Gastroesophageal sphincter (tissue), 4 donors: ENCODE measurements at regions not wholly inside any gene's neighbourhood (a gene's known extent, or its start where the extent isn't known, plus 50 kb on each side); places are given as distances from the start of the nearest gene placed in this dataset.

ENCODE experiments used
- ATAC-seq: fragments of 150-250 bp; one replicate; pipeline ENCODE4 v1.9.1; 2016; ENCODE audit warnings: mild to moderate bottlenecking, moderate library complexity
- H3K27ac ChIP-seq, 4 donors: fragments of 200-600 bp; sonication (generic) in 3 of 4; 1 replicate in 3 of 4; 2 replicates in 1 of 4; pipeline ENCODE4 v1.5.1; 2016 to 2019
- H3K27me3 ChIP-seq: fragments of 200-600 bp; sonication (generic); one replicate; pipeline ENCODE4 v1.5.1; 2019
- H3K36me3 ChIP-seq, 2 donors: fragments of 200-600 bp; sonication (generic); one replicate each; pipeline ENCODE4 v1.5.1; 2019; ENCODE audit warnings: control low read depth in 1 of 2
- H3K4me1 ChIP-seq, 3 donors: fragments of 200-600 bp; sonication (generic); 1 replicate in 2 of 3; 2 replicates in 1 of 3; pipeline ENCODE4 v1.5.1; 2016 to 2019; ENCODE audit warnings: control low read depth in 2 of 3
- H3K4me3 ChIP-seq, 2 donors: fragments of 200-600 bp; sonication (generic); one replicate each; pipeline ENCODE4 v1.5.1; 2019; ENCODE audit warnings: mild to moderate bottlenecking in 1 of 2, moderate library complexity in 1 of 2
- H3K9me3 ChIP-seq, 3 donors: fragments of 200-600 bp; sonication (generic); one replicate each; pipeline ENCODE4 v1.5.1; 2017 to 2019; ENCODE audit warnings: control low read depth in 2 of 3
- CTCF ChIP-seq, 4 experiments: fragments of 200-600 bp in 2 of 4; fragments of 450-650 bp in 2 of 4; sonication (generic) in 1 of 4; IDR thresholded peaks; one replicate each; pipeline ENCODE4 v1.5.1; 2017 to 2019; ENCODE audit warnings: antibody characterized with exemption in 4 of 4, mild to moderate bottlenecking in 2 of 4, moderate library complexity in 2 of 4
- EP300 ChIP-seq: sonication (generic); formaldehyde crosslinking; IDR thresholded peaks from one replicate; pipeline ENCODE4 v1.6.1; 2017; ENCODE audit warnings: antibody characterized with exemption, mild to moderate bottlenecking
- POLR2A ChIP-seq, 2 donors: fragments of 450-650 bp; IDR thresholded peaks; one replicate each; pipeline ENCODE4 v1.6.1; 2017; ENCODE audit warnings: antibody characterized with exemption in 2 of 2, mild to moderate bottlenecking in 2 of 2, moderate library complexity in 1 of 2
- POLR2AphosphoS5 ChIP-seq: sonication (generic); formaldehyde crosslinking; IDR thresholded peaks from one replicate; pipeline ENCODE4 v1.6.1; 2017; ENCODE audit warnings: antibody characterized with exemption
- WGBS, 2 donors: methylation state at CpG; one replicate each; pipeline ENCODE4 v1.1.5; 2018; ENCODE audit warnings: low coverage in 1 of 2; 5-methylcytosine and 5-hydroxymethylcytosine counted together

GRCh38 chr13:73683746-73684145 lies 450.5 kb downstream of the KLF12 start:
- TF ChIP-seq CTCF (IDR thresholded peaks at IDR 0.05) (no peak), POLR2AphosphoS5 (no peak), EP300 (no peak), POLR2A (IDR thresholded peaks at IDR 0.05) (no peak)
- no peak for ATAC-seq
- 71 to 72% methylated on average over 3 of the region's 3 CpGs for WGBS, 2 donors
- Histone ChIP-seq H3K27ac (no peak overlapping the region), H3K27me3 (no peaks in the 10 kb centered on the region), H3K4me3 (no peak overlapping the region), H3K9me3 (no peaks in the 10 kb centered on the region), H3K4me1 (no peaks in the 10 kb centered on the region), H3K36me3 (no peaks in the 10 kb centered on the region)

GRCh38 chr13:73681779-73682178 lies 452.4 kb downstream of the KLF12 start:
- ATAC-seq, result no peak
- Histone ChIP-seq H3K4me1 (no peaks in the 10 kb centered on the region), H3K4me3 (no peak overlapping the region), H3K36me3 (no peaks in the 10 kb centered on the region), H3K27ac (no peak overlapping the region), H3K9me3 (no peaks in the 10 kb centered on the region), H3K27me3 (no peaks in the 10 kb centered on the region)
- WGBS, 2 donors, result 74 to 82% methylated on average over 2 of the region's 2 CpGs
- TF ChIP-seq CTCF (IDR thresholded peaks at IDR 0.05) (no peak), POLR2A (IDR thresholded peaks at IDR 0.05) (no peak), POLR2AphosphoS5 (no peak), EP300 (no peak)

GRCh38 chr13:73681015-73681414 lies 453.2 kb downstream of the KLF12 start:
- Histone ChIP-seq H3K27me3 (no peaks in the 10 kb centered on the region), H3K4me1 (no peaks in the 10 kb centered on the region), H3K36me3 (no peaks in the 10 kb centered on the region), H3K4me3 (no peak overlapping the region), H3K27ac (no peak overlapping the region), H3K9me3 (no peaks in the 10 kb centered on the region)
- 63 to 74% methylated on average over 3 of the region's 3 CpGs for WGBS, 2 donors
- no peak for ATAC-seq
- no peak for TF ChIP-seq POLR2AphosphoS5
- TF ChIP-seq EP300, result no peak
- TF ChIP-seq POLR2A (IDR thresholded peaks at IDR 0.05), result no peak
- TF ChIP-seq CTCF (IDR thresholded peaks at IDR 0.05), result no peak

GRCh38 chr13:73677048-73677601 lies 457.1 kb downstream of the KLF12 start:
- Histone ChIP-seq H3K4me1 (no peaks in the 10 kb centered on the region), H3K4me3 (no peak overlapping the region), H3K36me3 (no peaks in the 10 kb centered on the region), H3K27me3 (no peaks in the 10 kb centered on the region), H3K27ac (no peak overlapping the region), H3K9me3 (no peaks in the 10 kb centered on the region)
- no peak for ATAC-seq
- WGBS, 2 donors, result 67 to 82% methylated on average over 3 to 4 of the region's 4 CpGs
- TF ChIP-seq EP300 (no peak), POLR2AphosphoS5 (no peak), CTCF (IDR thresholded peaks at IDR 0.05) (no peak), POLR2A (IDR thresholded peaks at IDR 0.05) (no peak)

- Histone ChIP-seq H3K27ac (no peak overlapping the region), H3K4me1 (no peaks in the 10 kb centered on the region), H3K9me3 (no peaks in the 10 kb centered on the region), H3K36me3 (no peaks in the 10 kb centered on the region), H3K4me3 (no peak overlapping the region), H3K27me3 (no peaks in the 10 kb centered on the region)
- 73 to 100% methylated on average over 2 of the region's 2 CpGs for WGBS, 2 donors
- TF ChIP-seq POLR2A (IDR thresholded peaks at IDR 0.05) (no peak), EP300 (no peak), POLR2AphosphoS5 (no peak), CTCF (IDR thresholded peaks at IDR 0.05) (no peak)
- ATAC-seq, result no peak
Measured at GRCh38 chr13:73676550-73677047, 457.6 kb downstream of the KLF12 start.
